GM12891 (cell line): ENCODE measurements at regions not wholly inside any gene's neighbourhood (a gene's known extent, or its start where the extent isn't known, plus 50 kb on each side); places are given as distances from the start of the nearest gene placed in this dataset.
"Not testable (repeated sequence)": the region's sequence is repeated elsewhere in the genome, so short reads cannot be mapped to it uniquely, and the experiment has no call there.

ENCODE experiments used
- DNase-seq: peaks from one replicate; pipeline ENCODE4 v3.0.0; 2011; ENCODE audit warnings: low spot score; ENCODE audit not compliant: insufficient read length
- FAIRE-seq: peaks from 2 replicates; lab custom pipeline; 2011; peaks lifted over from hg19 to GRCh38; lab: Jason Lieb, UNC
- PAX5 ChIP-seq: IDR thresholded peaks from 2 replicates; pipeline ENCODE4 v1.6.1; 2011; ENCODE audit warnings: low read length, moderate library complexity, mild to moderate bottlenecking; ENCODE audit not compliant: insufficient read depth, severe bottlenecking
- POLR2A ChIP-seq: IDR thresholded peaks from 2 replicates; pipeline ENCODE4 v1.6.1; 2011; ENCODE audit warnings: low read depth, low read length, control low read depth
- POLR2AphosphoS5 ChIP-seq: IDR thresholded peaks from 2 replicates; pipeline ENCODE4 v1.6.1; 2011; ENCODE audit warnings: low read depth, low read length, control low read depth
- POU2F2 ChIP-seq: IDR thresholded peaks from 2 replicates; pipeline ENCODE4 v1.6.1; 2011; ENCODE audit warnings: low read depth, mild to moderate bottlenecking, control low read depth, low read length, moderate library complexity
- SPI1 ChIP-seq: IDR thresholded peaks from 2 replicates; pipeline ENCODE4 v1.6.1; 2011; ENCODE audit warnings: low read depth, low read length, control low read depth
- TAF1 ChIP-seq: IDR thresholded peaks from 2 replicates; pipeline ENCODE4 v1.6.1; 2011; ENCODE audit warnings: low read depth, low read length, control low read depth

DNA sequence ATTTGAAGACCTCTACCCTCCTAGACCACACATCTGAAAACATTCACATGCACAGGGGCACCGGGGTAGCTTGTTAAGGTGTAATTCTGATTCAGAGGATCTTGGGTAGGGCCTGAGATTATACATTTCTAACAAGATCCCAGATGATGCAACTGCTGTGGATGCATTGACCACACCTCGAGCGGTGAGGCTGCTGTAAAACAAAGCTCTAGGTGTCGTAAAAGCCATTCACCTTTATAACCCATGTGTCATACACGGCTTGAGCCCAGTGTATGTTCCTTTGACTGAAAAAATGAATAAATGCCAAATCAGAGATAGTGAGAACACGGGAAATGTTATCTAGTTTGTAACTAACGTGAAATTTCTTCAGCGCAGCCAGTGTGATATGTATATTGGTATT is 1578.2 kb upstream of the WWC1 start:
- DNase-seq (no peak), FAIRE-seq (no peak)
- no peak for TF ChIP-seq POLR2A
- no peak for TF ChIP-seq POLR2AphosphoS5
- no peak for TF ChIP-seq SPI1
- TF ChIP-seq TAF1, result no peak
- no peak for TF ChIP-seq POU2F2
- no peak for TF ChIP-seq PAX5

DNA sequence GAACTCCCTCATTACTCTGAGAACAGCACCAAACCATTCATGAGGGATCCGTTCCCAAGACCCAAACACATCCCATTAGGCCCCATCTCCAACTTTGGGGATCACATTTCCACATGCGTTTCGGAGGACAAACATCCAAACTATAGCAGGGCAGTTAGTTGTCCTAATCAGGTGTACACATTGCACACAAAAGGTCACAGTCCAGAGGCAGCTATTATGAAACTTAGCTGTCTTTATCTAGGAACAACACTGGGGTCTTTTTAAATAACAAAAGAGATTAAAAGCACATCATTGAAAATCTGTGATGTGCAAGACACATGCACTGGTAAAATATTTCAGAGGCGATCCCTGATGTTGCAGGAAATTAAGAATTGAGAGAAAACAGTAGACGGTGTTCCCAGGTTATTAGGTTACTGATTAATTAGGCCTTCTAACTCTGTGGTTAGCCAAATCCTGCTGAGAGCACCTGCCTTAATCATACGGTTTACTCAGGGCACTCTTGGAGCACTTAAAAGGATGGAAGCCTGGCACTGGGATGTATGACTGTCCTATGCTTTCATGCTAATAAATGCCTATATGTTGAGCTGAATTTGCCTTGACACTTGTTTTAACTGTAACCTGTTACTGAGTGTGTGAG is 1574.5 kb upstream of the WWC1 start:
- TF ChIP-seq PAX5 (no peak), POLR2A (no peak), TAF1 (no peak), POU2F2 (no peak), POLR2AphosphoS5 (no peak), SPI1 (no peak)
- no peak for DNase-seq
- FAIRE-seq, result no peak

DNA sequence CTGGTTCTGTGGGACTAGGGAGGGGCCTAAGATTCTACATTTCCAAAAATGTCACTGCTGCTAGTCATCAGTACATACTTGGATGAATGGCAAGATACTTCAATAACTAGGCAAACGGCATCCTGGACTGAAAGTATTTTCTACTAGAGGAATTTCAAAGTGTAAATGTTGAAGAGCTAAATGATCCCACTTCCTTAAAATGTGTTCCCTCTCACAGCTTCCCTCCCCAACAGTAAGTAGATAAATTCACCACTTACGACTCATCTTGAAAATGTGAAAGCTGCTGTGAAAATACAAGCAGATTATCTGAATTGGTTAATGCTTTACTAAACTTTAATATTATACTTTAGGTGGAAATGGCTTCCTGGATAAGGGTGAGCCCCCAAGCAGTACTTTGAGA is 1571.5 kb upstream of the WWC1 start:
- no peak for TF ChIP-seq POU2F2
- no peak for TF ChIP-seq POLR2AphosphoS5
- TF ChIP-seq TAF1, result no peak
- no peak for TF ChIP-seq SPI1
- TF ChIP-seq PAX5, result no peak
- TF ChIP-seq POLR2A, result no peak
- FAIRE-seq, result no peak
- DNase-seq, result no peak

DNA sequence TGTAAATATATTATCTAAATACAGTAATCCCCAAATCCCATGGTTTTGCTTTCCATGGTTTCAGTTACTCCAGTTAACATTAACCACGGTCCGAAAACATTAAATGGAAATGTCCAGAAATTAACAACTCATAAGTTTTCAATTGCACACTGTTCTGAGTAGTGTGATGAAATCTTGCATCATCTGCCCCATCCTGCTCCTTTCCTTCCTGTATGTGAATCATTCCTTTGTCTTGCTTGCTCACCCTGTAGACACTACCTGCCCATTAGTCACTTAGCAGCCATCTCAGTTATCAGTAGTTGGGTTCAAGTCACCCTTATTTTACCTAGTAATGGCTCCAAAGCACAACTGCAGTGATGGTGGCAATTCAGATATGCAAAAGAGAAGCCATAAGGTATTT is 1568.5 kb upstream of the WWC1 start:
- no peak for FAIRE-seq
- TF ChIP-seq SPI1 (no peak), POLR2AphosphoS5 (no peak), PAX5 (no peak), POLR2A (no peak), TAF1 (no peak), POU2F2 (no peak)

DNA sequence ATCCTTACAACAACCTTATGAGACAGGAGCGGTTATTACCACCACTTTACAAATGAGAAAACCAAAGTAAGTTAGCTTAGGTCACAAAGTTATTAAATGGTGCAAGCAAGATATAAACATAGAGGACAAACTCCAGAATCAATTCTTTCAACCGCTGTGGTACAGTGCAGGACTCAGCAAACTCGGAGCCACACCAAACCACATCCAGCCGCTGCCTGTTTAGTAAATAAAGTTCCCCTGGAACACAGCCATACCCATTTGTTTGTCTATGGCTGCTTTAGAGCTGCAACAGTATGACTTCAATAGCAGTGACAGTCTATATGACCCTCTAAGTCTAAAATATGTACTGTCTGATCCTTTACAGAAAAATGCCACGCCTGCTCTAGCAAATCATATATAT is 1567.2 kb upstream of the WWC1 start:
- DNase-seq (no peak), FAIRE-seq (no peak)
- TF ChIP-seq TAF1 (no peak), POU2F2 (no peak), POLR2A (no peak), PAX5 (no peak), POLR2AphosphoS5 (no peak)

More for the DNA sequence above, 1568.5 kb upstream of the WWC1 start:
- DNase-seq, result no peak

DNA sequence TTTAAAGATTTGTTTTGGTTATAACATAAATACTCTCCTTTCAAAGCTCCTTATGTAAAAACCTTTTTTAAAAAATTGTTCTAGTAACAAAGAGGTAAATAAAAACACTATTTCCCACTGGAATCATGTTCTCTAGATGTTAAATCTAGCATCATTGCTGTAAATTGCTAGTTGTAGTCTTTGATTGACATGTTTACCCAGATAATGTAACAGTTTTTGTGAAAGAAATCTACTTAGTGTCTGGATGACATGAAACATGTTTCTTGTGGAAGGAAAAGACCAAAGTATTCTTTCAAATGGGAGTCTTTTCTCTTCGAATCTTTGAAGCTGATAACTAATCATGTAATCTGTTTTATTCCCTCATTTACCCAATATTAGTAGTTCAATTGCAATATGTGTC is 1565.9 kb upstream of the WWC1 start:
- FAIRE-seq, result no peak

DNA sequence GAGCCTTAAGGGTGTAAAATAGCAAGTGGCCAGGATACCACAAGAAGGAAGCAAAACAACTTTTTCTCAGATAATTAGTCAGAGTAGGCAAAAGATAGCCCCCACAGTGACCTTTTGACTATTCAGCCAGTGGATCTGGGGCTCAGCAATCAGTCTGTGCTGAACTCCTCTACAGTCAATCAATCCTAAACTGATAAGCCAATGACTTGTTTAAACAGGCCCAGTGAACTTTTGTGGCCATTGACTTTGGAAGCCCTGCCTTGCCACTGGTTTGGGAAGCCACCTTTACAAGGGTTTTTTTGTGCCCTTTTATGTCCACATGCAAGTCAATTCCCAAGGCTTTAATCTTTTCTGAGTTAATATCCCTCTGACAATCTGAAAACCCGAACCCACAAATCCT is 1565.0 kb upstream of the WWC1 start:
- DNase-seq (no peak), FAIRE-seq (no peak)
- TF ChIP-seq TAF1 (no peak), POU2F2 (no peak), POLR2AphosphoS5 (no peak), SPI1 (no peak), POLR2A (no peak), PAX5 (no peak)

More for the DNA sequence above, 1565.9 kb upstream of the WWC1 start:
- TF ChIP-seq SPI1 (no peak), TAF1 (no peak), POU2F2 (no peak), POLR2A (no peak), PAX5 (no peak)
- DNase-seq, result no peak

DNA sequence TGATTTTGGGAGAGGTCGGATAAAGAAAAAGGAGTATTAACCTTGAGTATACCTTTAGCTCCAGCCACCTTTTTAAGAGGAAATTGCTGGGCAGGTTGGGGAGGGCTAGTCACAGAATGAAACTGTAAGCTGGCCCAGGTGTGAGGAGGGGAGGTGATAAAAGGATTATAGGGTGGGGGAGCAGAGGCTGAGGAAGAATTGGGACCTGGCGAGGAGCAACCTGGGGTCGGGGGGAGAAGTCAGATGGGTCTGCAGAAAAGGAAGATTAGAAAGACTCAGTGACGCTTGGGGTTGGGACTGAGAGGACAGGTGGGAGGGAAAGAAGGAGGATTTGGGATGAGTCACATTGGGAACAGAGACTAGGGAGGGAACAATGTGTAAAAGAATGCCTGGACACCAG is 1548.5 kb upstream of the WWC1 start:
- not testable (repeated sequence) for DNase-seq, FAIRE-seq

DNA sequence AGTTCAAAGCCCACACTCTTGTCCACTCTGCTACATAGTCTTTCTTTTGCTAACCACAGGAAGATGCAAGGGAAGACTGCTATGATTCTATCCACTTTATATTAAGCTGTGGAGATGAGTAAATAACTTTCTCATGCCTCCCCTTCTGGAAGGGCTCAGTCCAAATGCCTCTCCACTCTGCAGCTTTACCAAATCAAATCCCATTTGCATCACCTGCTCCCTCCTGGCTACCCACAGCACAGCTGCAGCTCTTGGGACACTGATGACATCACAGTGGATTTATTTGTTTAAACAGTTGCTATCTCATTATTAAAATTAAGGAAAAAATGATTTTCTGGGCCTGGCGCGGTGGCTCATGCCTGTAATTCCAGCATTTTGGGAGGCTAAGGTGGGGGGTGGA is 1544.9 kb upstream of the WWC1 start:
- no peak for TF ChIP-seq POU2F2
- no peak for TF ChIP-seq SPI1
- TF ChIP-seq PAX5, result no peak
- no peak for TF ChIP-seq POLR2AphosphoS5
- no peak for TF ChIP-seq POLR2A
- no peak for TF ChIP-seq TAF1
- no peak for FAIRE-seq
- DNase-seq, result no peak

DNA sequence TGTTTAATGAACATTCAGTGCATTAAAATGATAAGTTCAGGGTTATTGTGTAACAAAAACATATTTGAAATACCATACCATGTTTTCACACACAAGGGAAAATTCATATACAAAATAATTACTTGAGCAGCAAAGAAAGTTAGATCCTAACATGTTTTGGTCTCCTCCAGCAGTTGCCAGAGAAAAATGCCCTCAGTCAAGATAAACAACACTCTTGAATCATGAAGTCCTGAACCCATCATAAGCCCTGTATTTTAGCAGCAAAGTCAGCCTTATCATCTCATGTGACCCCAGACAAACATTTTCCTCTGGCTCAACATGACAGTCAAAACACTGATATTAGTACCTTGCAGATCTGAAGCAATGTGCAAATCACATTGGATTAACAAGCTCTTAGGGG is 1541.1 kb upstream of the WWC1 start:
- DNase-seq, result no peak
- TF ChIP-seq PAX5 (no peak), POLR2A (no peak), POLR2AphosphoS5 (no peak)
- FAIRE-seq, result no peak

DNA sequence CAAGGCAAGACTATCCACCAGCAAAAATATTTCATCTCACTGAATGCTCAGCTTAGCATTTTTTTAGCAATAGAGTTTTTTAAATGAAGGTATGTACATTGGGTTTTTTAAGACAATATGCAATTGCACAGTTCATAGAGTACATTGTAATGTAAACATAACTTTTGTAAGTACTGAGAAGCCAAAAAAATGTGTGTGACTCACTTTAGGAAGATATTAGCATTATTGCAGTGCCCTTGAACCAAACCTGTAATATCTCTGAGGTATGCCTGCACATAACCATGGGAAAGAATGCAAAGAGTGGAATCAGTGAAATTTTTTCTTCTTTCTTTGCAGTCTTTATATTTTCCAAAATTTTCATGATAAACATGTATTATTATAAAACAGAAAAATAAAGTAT is 1533.3 kb upstream of the WWC1 start:
- no peak for TF ChIP-seq PAX5
- TF ChIP-seq POU2F2, result no peak
- TF ChIP-seq POLR2AphosphoS5, result no peak
- TF ChIP-seq SPI1, result no peak
- TF ChIP-seq POLR2A, result no peak
- no peak for TF ChIP-seq TAF1
- no peak for DNase-seq
- FAIRE-seq, result no peak
